ENCODE measurements at regions not wholly inside any gene's neighbourhood (a gene's known extent, or its start where the extent isn't known, plus 50 kb on each side); places are given as distances from the start of the nearest gene placed in this dataset.

GRCh38 chr7:41576166-41576565 lies 126.7 kb downstream of the INHBA start:
- no peak overlapping the region for H3K4ac ChIP-seq (replicated peaks; ENCODE audit: insufficient read length, low read depth, low read length)
- H3K23ac ChIP-seq (ENCODE audit: insufficient read length), result no peak overlapping the region
- H2BK20ac ChIP-seq (ENCODE audit: low read length), result no peak overlapping the region
- H3K9me3 ChIP-seq (ENCODE audit: insufficient read depth in 2 of 2, low read depth in 1 of 2, low read length in 1 of 2), result no peaks in the 10 kb centered on the region
- H2BK15ac ChIP-seq (ENCODE audit: low read length), result no peak overlapping the region
- H3K27me3 ChIP-seq (replicated peaks in 1 of 4; ENCODE audit: control insufficient read depth in 3 of 4, extremely low read depth in 1 of 4, insufficient read depth in 3 of 4, low read length in 3 of 4), result no peaks in the 10 kb centered on the region
- DNase-seq (ENCODE audit: low read depth in 1 of 2, low spot score in 2 of 2) (no peak), FAIRE-seq (no peak)
- no peak for TF ChIP-seq TAF7 (optimal IDR thresholded peaks at IDR 0.05; ENCODE audit: borderline replicate concordance, low read depth, low read length)
- TF ChIP-seq CREB1 (IDR thresholded peaks at IDR 0.05), result no peak
- no peak for TF ChIP-seq ZNF274 (IDR thresholded peaks at IDR 0.05; ENCODE audit: borderline replicate concordance, extremely low read depth, low read length)
- no peak overlapping the region for H3K27ac ChIP-seq (ENCODE audit: low read depth, low read length)
- no peak overlapping the region for H3K9ac ChIP-seq (replicated peaks in 1 of 4; ENCODE audit: extremely low read depth in 1 of 4, low read depth in 3 of 4, low read length in 3 of 4)
- no peak overlapping the region for H2BK12ac ChIP-seq (ENCODE audit: low read depth, low read length)
- no peaks in the 10 kb centered on the region for H3K23me2 ChIP-seq (ENCODE audit: low read depth, low read length)
- no peak overlapping the region for H3K56ac ChIP-seq (replicated peaks; ENCODE audit: insufficient read length, low read depth, low read length)
- POLR2A ChIA-PET (ENCODE audit: partially characterized antibody), result no interaction called here
- CTCF ChIA-PET (ENCODE audit: partially characterized antibody), result no interaction called here
- peaks cover 0 to 6% (median 3%) of the 10 kb centered on the region in 4 experiments; a peak in 3 of 7 replicates for H3K4me1 ChIP-seq (replicated peaks in 1 of 4; ENCODE audit: control insufficient read depth in 3 of 4, insufficient read depth in 4 of 4, low read length in 3 of 4)
- no peak overlapping the region for H4K5ac ChIP-seq (ENCODE audit: insufficient read length, low read depth, low read length)
- no peaks in the 10 kb centered on the region for H3K36me3 ChIP-seq (ENCODE audit: control insufficient read depth in 2 of 4, insufficient read depth in 4 of 4, low read length in 3 of 4)
- H3K79me1 ChIP-seq (ENCODE audit: low read depth, low read length), result no peaks in the 10 kb centered on the region
- no peak overlapping the region for H2AFZ ChIP-seq (ENCODE audit: low read length)
- no peak overlapping the region for H4K8ac ChIP-seq (ENCODE audit: extremely low read depth, insufficient read depth, low read length)
- no peak overlapping the region for H3K14ac ChIP-seq (ENCODE audit: insufficient read length)
- no peak overlapping the region for H2BK5ac ChIP-seq (ENCODE audit: low read depth, low read length)
- no peaks in the 10 kb centered on the region for H4K20me1 ChIP-seq (replicated peaks in 1 of 2; ENCODE audit: control insufficient read depth in 1 of 2, insufficient read depth in 2 of 2, low read length in 2 of 2)
- 92% methylated on average over 3 of the region's 3 CpGs; no CpG with 5 or more reads in 1 of the 2 experiments for WGBS, 2 experiments (ENCODE audit: extremely low coverage in 1 of 2, insufficient coverage in 1 of 2, insufficient read length in 1 of 2, insufficient replicate concordance in 2 of 2, low coverage in 1 of 2, low lambda C conversion rate in 2 of 2, missing lambda C conversion rate in 1 of 2)
- H3K4me3 ChIP-seq (ENCODE audit: extremely low read depth in 1 of 4, insufficient read depth in 2 of 4, low read depth in 3 of 4, low read length in 4 of 4), result no peak overlapping the region
- no peak overlapping the region for H4K91ac ChIP-seq (replicated peaks; ENCODE audit: insufficient read length, low read length)
- H3K79me2 ChIP-seq (ENCODE audit: control insufficient read depth in 1 of 2, insufficient read depth in 2 of 2, low read length in 2 of 2), result no peaks in the 10 kb centered on the region
- no peak overlapping the region for H3K4me2 ChIP-seq (ENCODE audit: insufficient read depth in 1 of 2, low read depth in 2 of 2, low read length in 2 of 2)
- no peak overlapping the region for H2BK120ac ChIP-seq (replicated peaks; ENCODE audit: low read depth, low read length)
- H3K18ac ChIP-seq (ENCODE audit: extremely low read depth, low read length), result no peak overlapping the region
- no peak overlapping the region for H2AK5ac ChIP-seq (ENCODE audit: low read depth, low read length)
